Stomach (tissue), 4 donors: ENCODE measurements at regions not wholly inside any gene's neighbourhood (a gene's known extent, or its start where the extent isn't known, plus 50 kb on each side); places are given as distances from the start of the nearest gene placed in this dataset.

ENCODE experiments used
- CTCF ChIP-seq, 7 experiments: fragments of 450-650 bp in 4 of 7; fragments of 200-600 bp in 3 of 7; sonication (generic) in 3 of 7; IDR thresholded peaks; one replicate each; pipeline ENCODE4 v1.5.1; 2016 to 2019; ENCODE audit warnings: antibody characterized with exemption in 7 of 7, control low read depth in 2 of 7, mild to moderate bottlenecking in 1 of 7
- POLR2A ChIP-seq, 4 donors: fragments of 450-650 bp; IDR thresholded peaks; one replicate each; pipeline ENCODE4 v1.6.1; 2016; ENCODE audit warnings: antibody characterized with exemption in 4 of 4, control low read depth in 2 of 4, mild to moderate bottlenecking in 1 of 4, moderate library complexity in 1 of 4
- POLR2AphosphoS5 ChIP-seq, 3 donors: sonication (generic); formaldehyde crosslinking; IDR thresholded peaks; one replicate each; pipeline ENCODE4 v1.6.1; 2016; ENCODE audit warnings: antibody characterized with exemption in 3 of 3

GRCh38 chr1:30090162-30090820 is 633.1 kb downstream of the MATN1 start:
- no peak for TF ChIP-seq CTCF (IDR thresholded peaks at IDR 0.05)
- TF ChIP-seq POLR2A (IDR thresholded peaks at IDR 0.05): no peak
- no peak for TF ChIP-seq POLR2AphosphoS5 (IDR thresholded peaks at IDR 0.05)
